GM19438 (cell line): ENCODE measurements at regions not wholly inside any gene's neighbourhood (a gene's known extent, or its start where the extent isn't known, plus 50 kb on each side); places are given as distances from the start of the nearest gene placed in this dataset.
"Not testable (repeated sequence)": the region's sequence is repeated elsewhere in the genome, so short reads cannot be mapped to it uniquely, and the experiment has no call there.

Experiments used
- ATAC-seq: cut with Tn5 transposase; IDR thresholded peaks from one replicate; pipeline ENCODE4 v1.9.1; 2021; ENCODE audit warnings: low read depth; ENCODE audit not compliant: unreplicated experiment

DNA sequence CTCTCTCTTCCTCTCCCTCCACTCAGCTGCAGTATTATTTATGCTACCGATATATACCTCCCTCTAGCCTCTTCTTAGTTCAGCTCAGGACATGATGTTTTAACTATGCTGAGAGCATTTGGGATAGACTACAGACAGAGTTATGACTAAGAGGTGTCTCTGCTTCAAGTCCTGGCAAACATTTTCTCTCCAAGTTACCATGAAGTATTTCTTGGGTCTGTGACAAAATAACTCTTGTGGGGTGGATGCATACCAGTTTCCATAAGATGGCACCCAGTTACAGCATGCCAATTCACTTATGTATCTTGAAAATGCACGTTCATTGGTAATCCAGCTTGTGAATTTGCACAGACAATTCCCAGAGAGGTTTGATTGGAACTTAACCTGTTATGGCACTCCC is 737.6 kb downstream of the SLC4A3 start:
- no peak for ATAC-seq

DNA sequence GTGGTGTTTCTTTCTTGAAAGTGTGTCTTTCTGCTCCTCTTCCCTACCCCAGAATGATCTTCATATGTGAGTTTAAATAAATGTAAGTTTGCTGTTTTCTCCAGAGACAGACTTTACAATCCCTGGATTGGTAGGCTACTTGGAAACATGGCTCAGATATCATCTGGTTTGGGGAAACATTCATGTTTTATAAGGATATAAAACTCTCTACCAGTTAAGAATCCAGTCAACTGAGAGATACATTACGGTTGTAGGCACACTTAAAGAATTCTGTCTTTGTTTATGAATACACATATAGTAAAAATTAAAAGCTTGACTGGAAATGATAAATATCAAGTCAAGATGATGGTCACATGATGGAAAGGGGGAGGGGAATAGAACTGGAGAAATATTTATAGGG is 739.3 kb downstream of the SLC4A3 start:
- no peak for ATAC-seq

DNA sequence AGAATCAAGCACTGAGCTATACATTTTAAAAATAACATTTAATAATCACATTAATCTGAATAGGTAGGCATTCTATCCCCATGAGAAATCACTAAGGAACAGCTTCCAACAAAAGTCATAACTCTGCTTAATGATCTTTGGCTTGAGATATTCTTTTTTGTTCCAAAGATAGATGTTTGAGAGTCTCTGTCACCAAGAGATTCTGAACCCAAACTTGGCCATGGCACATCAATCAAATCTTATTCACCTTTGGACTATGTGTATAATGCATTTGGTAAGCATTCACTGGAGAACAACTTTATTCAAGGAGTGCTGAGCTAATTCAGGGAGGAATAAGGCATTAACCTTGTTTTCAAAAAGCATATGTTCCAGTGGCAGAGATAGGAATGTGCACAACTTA is 743.3 kb downstream of the SLC4A3 start:
- no peak for ATAC-seq

DNA sequence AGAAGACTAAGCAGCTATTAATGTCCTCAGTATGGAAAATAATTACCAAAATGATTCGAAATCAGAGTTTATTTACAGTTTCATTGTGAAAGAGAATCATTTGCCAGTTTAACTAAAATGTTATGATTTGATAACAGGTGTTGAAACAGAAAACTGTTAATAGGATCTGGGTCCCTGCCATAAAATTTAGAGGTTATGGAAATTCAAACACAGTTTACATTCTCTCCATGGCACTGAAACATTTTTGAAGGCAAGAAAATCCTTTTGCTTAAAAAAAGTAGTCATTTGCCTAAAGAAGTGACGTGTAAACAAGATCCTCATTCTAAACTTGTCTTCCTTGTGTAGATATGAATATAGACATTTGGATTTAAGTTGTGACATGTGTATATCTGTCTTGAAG is 743.8 kb downstream of the SLC4A3 start:
- ATAC-seq = no peak

DNA sequence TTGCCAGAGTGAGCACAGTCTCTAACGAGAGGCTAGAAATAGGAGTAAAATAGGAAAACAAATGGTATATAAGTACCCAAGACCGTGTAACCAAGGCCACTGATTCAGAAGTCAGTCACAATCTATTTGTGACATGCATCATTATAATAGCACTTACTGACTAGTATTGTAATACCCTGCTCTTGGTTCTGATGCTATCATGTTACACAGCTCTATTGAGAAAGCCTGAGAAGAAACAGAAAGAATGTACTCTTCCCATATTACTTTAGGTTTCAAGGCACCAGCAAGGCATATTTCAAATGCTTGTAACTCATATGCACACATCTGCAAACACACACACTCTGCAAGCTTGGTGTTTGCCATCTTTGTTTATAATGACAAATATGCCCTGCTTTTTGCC is 746.4 kb downstream of the SLC4A3 start:
- no peak for ATAC-seq

DNA sequence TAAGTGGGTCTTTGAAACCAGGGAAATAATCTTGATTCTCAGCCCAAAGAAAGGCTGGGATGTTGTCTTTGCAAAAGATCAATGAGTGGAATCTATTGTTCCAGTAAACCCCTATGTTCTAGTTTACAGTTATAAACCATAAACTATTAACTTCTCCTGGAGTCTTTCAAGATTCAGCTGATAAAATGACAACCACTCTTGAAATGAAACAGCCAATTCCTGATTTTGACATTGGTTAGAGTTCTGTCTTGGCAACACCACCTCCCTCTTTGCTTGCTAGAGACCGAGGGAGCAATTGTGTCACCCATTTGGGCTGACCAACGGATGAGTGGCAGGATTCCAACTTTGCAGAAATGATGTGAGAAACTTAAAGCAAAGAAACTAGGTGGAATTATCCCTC is 746.9 kb downstream of the SLC4A3 start:
- no peak for ATAC-seq

DNA sequence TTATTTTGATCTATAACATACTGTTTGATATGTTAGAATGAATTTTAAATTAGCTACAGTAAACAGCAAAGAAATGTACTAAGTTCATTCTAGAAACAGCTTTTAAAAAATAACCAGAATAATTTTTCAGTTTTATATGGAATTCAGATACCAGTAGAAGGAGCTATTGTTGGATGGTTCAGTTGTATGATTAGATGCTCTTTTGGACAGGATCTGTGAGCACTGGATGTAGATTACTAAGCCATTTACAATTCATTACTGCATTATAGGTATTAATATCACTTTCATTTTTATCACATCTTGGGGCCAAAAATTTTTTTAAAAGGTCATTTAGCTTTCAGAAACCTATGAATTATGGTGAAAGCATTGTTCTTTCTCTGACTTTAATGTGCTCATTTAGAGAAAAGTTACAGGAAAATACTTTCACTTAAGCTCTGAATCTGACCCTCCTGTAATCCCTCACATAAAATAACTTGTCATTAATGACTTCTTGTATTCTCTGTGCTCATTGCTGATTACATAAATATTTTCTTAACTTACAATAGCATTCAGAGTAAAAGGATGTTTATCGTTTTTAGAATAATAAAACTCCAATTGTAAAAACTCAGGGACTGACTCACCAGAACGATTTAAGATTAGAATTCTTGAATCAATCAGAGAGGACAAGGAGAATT is 750.2 kb downstream of the SLC4A3 start:
- ATAC-seq = no peak

DNA sequence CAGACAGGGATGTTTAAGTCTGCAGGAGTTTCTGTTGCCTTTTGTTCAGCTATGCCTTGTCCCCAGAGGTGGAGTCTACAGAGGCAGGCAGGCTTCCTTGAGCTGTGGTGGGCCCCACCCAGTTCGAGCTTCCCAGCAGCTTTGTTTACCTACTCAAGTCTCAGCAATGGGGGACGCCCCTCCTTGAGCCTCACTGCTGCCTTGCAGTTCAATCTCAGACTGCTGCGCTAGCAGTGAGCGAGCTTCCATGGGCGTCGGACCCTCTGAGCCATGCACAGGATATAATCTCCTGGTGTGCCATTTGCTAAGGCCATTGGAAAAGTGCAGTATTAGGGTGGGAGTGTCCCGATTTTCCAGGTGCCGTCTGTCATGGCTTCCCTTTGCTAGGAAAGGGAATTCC is 760.3 kb downstream of the SLC4A3 start:
- ATAC-seq = not testable (repeated sequence)

DNA sequence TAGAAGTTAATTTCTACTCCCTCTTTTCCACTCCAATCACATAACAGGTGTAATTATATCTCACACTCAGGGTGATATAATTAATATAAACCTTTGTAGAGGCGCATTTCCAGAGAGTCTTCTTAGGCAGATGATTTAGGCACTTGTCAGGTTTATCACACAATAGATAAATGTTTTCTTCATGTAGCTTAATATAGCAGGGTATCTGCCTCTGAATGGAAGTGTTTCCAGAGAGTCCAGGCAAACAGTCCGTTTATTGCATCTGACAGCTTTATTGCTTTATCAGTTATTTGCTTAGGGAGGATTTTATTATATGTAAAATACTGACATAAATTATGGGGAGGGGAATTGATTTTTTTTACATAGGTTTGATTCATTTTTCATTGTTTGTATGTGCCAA is 766.3 kb downstream of the SLC4A3 start:
- no peak for ATAC-seq

DNA sequence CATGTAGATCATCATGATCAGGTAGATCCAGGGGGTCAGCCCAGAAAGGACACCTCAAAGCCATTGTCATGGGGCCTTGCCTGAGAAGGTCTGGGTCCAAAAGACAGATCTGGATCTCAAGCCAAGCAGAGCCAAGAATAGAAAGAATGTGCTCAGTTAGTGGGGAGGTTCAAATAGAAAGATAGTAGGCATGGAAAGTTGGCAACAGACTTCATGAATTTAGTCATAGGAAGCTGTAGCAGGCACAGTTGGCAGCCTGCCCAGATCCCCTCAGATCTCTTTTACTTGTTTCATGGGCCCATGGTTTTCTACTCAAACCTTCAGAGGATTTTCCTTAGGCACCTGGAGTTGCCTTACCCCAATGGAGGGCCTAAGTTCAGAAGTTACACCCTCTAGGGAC is 767.0 kb downstream of the SLC4A3 start:
- no peak for ATAC-seq

DNA sequence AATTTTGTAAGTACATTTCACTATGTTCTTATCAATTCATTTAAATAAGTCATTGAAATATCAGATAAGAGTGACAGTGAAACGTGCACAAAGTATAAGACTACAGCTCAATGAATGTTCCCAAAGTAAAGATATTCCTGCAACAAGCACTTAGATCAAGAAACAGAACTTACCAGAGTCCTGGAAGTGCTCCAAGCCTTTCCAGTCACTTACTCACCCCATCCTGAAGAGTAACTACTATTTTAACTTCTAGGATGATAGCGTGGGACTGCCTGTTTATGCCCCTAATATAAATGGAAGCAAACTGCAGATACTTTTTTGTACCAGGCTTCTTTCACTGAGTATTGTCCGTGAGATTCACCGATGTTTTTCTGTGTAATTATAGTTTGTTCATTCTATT is 768.9 kb downstream of the SLC4A3 start:
- ATAC-seq = no peak

DNA sequence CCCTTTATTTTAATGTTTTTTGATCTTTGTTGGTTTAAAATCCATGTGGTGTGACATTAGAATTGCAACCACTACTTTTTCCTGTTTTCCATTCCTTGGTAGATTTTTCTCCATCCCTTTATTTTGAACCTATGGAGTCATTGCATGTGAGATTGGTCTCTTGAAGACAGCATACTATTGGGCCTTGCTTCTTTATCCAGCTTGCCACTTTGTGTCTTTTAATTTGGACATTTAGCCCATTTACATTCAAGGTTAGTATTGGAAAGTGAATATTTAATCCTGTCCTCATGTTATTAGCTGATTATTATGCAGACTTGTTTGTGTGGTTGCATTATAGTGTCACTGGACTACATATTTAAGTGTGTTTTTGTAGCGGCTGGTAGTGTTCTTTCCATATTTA is 782.9 kb downstream of the SLC4A3 start:
- no peak for ATAC-seq

DNA sequence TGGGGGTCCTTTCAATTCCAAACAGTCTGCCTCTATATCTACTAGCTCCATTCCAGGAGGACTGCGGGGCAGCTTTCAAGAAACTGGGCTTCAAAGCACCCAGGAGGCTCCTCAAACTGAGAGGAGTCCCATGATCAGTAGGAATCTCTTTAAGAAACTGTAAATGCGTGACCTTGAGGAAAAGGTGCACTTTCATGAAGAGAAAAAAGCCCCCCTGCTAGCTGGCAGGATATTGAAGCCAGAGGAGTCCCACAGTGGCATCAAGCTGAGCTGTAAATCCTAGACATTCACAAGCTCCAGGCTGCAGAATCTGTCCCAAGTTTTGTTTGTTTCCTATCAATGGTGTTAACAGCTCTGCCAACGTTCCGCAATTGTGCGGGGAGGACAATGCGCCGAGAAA is 790.1 kb downstream of the SLC4A3 start:
- no peak for ATAC-seq

DNA sequence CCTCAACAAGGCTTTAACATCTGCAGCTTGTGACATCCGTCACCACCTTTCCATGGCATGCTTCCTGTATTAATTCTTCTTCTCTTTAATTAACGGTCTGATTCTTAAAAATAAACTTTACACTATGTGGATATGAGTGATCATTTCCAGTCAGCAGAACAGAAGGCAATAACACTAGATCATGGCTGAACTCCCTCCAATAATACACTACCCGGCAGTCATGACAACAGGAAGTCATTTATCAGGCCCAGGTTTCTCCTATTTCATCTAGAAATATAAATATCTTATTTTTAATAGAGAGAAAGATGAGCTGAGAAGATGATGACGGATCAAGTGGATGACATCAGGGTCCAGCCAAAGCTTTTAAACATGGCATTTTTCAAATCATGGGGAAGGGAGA is 792.2 kb downstream of the SLC4A3 start:
- no peak for ATAC-seq

DNA sequence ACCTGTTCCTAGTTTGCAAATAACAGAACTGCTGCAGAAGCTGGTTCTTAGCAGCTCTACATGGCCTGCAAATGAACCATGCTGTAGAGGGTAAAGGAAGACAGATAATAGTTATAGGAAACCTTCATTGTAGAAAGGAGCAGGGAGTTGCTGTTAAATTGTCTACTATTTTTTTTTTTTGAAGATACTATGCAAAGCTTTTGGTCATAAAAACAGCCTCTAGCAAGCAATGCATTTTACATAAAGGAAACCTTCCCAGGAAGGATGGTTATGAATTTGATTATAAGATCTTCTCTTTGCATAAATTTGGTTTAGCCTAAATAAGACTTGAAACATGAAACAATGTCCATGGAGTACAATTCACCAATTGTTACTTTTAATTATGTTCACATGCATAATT is 793.4 kb downstream of the SLC4A3 start:
- no peak for ATAC-seq

DNA sequence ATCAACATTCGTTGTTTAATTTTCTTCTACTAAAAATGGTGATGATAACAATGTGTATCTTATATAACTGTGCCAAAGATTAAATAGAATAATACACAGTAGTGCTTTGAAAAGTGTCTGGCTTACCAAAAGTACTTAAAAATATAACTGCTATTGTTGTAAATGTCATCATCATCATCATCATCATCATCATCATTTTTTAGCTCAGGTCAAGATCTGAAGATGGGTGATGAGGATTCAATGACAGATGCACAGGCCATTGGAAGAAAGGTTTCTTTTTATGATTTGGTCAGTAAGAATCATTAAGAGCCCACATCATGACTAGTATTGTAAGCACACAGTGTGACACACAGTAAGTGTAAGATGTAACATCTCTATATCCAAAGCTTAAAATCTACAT is 795.2 kb downstream of the SLC4A3 start:
- no peak for ATAC-seq

DNA sequence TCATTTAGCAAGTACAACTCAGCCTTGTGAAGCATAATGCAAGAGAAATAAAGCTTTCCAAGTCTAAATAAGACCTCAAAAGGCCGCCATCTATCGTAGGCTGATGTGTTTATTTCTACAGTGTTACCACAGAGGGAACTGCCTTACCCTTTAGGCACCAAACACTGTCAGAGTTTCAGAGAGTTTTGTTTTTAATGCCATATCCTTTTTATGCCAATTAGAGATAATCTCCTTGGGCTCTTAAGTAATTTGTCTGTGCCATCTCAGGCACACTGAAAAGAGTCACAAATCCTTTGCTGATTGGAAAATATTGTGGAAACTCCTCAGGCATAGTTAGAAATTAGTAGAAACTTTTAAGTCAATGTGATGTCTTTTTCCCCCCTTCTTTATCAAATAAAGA is 797.1 kb downstream of the SLC4A3 start:
- no peak for ATAC-seq

DNA sequence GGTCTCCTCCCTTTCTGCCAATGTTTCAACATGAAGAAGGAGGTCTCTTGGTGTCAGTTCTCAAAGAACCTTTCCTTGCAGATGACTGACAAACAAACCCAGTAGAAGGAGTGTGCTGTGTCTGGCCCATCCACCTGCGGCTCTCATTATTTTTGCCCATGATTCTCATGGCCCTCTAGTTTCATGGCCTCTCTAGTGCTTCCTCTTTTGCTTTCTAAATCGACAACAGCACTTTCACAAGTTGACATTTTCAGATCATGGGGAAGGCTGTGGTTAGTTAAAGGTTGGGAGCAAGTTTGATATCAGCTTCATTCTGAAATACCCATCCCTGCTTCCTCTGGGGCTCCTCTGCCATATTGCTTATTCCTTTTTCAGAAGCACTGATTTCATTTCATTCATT is 805.2 kb downstream of the SLC4A3 start:
- no peak for ATAC-seq

DNA sequence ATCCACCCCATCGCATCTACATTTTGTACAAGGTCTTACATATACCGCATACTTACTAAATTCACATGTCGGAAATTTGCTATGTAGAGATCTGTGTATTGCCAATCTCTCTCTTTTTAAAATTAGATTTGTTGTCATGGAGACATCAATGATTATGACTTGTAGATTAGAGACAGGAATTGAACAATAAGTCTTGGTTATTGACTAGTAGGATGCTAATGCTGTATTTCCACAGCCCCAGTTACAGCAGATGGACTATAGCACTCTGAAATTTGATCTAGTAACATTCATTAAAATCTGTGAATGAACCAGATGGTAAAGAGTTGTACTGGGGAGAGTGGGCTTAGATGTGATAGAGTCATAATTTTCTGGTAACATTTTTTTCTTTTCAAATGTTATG is 805.7 kb downstream of the SLC4A3 start:
- ATAC-seq = no peak

DNA sequence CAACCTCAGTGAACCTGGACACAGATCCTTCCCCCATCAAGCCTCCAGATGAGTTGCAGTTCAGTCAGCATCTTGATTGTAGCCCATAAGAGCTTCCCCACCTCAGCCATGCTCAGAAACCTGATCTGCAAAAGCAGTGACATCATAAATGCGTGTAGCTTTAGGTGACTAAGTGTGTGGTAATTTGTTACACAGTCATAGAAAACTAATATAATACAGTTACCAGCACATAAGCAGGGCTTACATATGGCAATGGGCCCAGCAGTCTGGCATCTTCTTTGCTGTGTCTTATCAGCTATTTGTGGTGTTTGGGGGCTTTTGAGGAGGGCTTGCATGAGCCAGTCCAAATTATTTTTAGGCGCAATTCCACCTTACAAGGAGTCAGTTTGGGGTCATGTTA is 807.0 kb downstream of the SLC4A3 start:
- no peak for ATAC-seq

DNA sequence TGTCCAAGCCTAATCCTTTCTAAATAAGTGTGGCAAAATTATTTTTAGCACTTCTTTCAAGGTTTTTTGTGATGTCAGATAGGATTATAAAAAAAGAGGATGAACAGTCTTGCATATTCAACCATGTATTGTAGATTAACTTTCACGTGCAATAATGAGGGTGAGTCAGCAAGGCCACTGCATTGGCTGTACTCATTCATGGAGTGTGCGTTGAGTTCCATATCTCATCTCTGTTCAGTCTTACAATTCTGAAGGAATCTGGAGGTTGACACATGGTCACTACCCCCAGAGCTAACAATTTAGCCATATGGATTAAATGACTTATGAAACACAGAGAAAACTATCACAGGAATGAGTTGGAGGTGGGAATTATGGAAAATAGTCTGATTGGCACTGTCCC is 810.5 kb downstream of the SLC4A3 start:
- ATAC-seq = no peak

DNA sequence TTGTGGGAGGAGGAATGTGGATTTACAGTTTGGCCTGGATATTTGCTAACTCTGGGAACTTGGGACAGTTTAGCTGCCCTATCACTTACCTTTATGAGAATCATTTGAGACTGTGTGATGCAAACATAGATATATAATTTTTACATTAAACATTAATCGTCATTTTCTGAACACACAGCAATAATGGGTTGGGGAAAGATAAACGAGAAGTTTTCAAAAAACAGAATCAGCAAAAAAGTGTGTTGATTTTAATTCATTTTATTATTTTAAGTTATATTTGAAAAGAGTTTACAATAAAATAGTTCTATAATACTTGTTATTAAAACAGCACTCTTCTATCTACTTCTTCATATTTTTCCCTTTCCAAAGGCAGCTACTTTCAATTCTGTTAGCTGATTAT is 813.3 kb downstream of the SLC4A3 start:
- ATAC-seq = no peak

DNA sequence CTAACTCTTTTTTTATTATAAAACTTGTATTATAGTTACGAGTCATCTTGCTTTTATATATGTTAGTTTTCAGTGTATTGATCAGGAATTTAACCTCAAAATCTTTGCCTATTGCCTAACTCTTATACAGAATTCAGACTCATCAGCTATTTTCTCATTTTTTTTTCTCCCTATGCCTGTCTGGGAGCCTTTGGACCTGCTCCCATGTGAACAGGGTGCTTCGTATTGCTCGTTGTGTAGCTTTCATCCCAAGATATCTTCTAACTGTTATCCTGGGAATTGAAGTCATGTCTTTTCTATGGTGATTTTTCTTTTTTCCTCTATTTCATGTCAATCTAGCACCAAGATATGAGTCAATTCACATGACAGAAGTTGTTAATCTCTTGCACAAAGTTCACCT is 814.0 kb downstream of the SLC4A3 start:
- ATAC-seq = no peak
